PC-3 (cell line): ENCODE measurements at regions not wholly inside any gene's neighbourhood (a gene's known extent, or its start where the extent isn't known, plus 50 kb on each side); places are given as distances from the start of the nearest gene placed in this dataset.

Source experiments
- ATAC-seq: fragments of 200-7000 bp; cut with Tn5 transposase; 2 replicates; pipeline ENCODE4 v1.9.1; 2020; ENCODE audit warnings: mild to moderate bottlenecking, moderate library complexity
- BruUV-seq: library from RNA; stranded (reverse); fragments of 400-500 nt; replicated peaks from 2 replicates; lab custom pipeline; 2021; lab: Mats Ljungman, UMichigan
- CTCF ChIA-PET: fragments of 300-600 bp; sonication (Branson Sonifier 250); formaldehyde crosslinking; loops from one replicate; lab custom pipeline; 2022; ENCODE audit warnings: antibody characterized with exemption; lab: Charles Lee
- POLR2A ChIA-PET: fragments of 300-600 bp; sonication (Branson Sonifier 250); formaldehyde crosslinking; loops from one replicate; lab custom pipeline; 2022; ENCODE audit warnings: antibody characterized with exemption; ENCODE audit not compliant: unreplicated experiment; lab: Charles Lee
- DNase-seq: peaks from one replicate; pipeline ENCODE4 v3.0.0-alpha.2; 2015
- H2AFZ ChIP-seq: fragments of 300-600 bp; sonication (generic); 2 replicates; pipeline ENCODE4 v1.6.0; 2016; ENCODE audit warnings: antibody characterized with exemption, low read length
- H3F3A ChIP-seq: fragments of 300-600 bp; sonication (generic); one replicate; pipeline ENCODE4 v1.6.0; 2017; ENCODE audit warnings: antibody characterized with exemption, low read length, control low read depth, mild to moderate bottlenecking; ENCODE audit not compliant: unreplicated experiment
- H3K27ac ChIP-seq: fragments of 300-600 bp; sonication (generic); 2 replicates; pipeline ENCODE4 v1.5.1; 2016; ENCODE audit warnings: mild to moderate bottlenecking, low read length
- H3K27me3 ChIP-seq: fragments of 300-600 bp; sonication (generic); 2 replicates; pipeline ENCODE4 v1.6.1; 2016; ENCODE audit warnings: low read length, mixed read lengths
- H3K36me3 ChIP-seq: fragments of 300-600 bp; sonication (generic); 2 replicates; pipeline ENCODE4 v1.6.1; 2016; ENCODE audit warnings: low read depth, mixed run types, low read length, mixed read lengths
- H3K4me1 ChIP-seq: fragments of 300-600 bp; sonication (generic); 2 replicates; pipeline ENCODE4 v1.5.1; 2016; ENCODE audit warnings: low read length; ENCODE audit not compliant: insufficient read depth
- H3K4me2 ChIP-seq: fragments of 300-600 bp; sonication (generic); 2 replicates; pipeline ENCODE4 v1.6.0; 2016; ENCODE audit warnings: low read length
- H3K4me3 ChIP-seq: fragments of 300-600 bp; sonication (generic); 2 replicates; pipeline ENCODE4 v1.5.1; 2016; ENCODE audit warnings: mild to moderate bottlenecking, low read length, mixed read lengths
- H3K79me2 ChIP-seq: fragments of 300-600 bp; sonication (generic); 2 replicates; pipeline ENCODE4 v1.6.1; 2017; ENCODE audit warnings: low read length, mixed read lengths
- H3K9ac ChIP-seq: fragments of 300-600 bp; sonication (generic); 2 replicates; pipeline ENCODE4 v1.6.0; 2016; ENCODE audit warnings: mild to moderate bottlenecking, low read length
- H3K9me2 ChIP-seq: fragments of 300-600 bp; sonication (generic); replicated peaks from 2 replicates; pipeline ENCODE4 v1.6.1; 2016; ENCODE audit warnings: mixed run types, low read length, mixed read lengths
- H3K9me3 ChIP-seq: fragments of 300-600 bp; sonication (generic); 2 replicates; pipeline ENCODE4 v1.6.1; 2016; ENCODE audit warnings: low read length, mixed read lengths
- H4K20me1 ChIP-seq: fragments of 300-600 bp; sonication (generic); 2 replicates; pipeline ENCODE4 v1.6.1; 2016; ENCODE audit warnings: low read length, mixed read lengths
- EZH2 ChIP-seq: fragments of 300-600 bp; sonication (generic); IDR thresholded peaks from one replicate; pipeline ENCODE4 v1.6.1; 2017; ENCODE audit warnings: antibody characterized with exemption, mild to moderate bottlenecking, low read length; ENCODE audit not compliant: unreplicated experiment
- EZH2phosphoT487 ChIP-seq: fragments of 300-600 bp; sonication (generic); IDR thresholded peaks from 2 replicates; pipeline ENCODE4 v1.6.1; 2018; ENCODE audit warnings: mild to moderate bottlenecking, antibody characterized with exemption, low read length, borderline replicate concordance
- intact Hi-C: fragments of 100-400 bp; cut with micrococcal nuclease; formaldehyde crosslinking; loops from 2 replicates; pipeline ENCODE4 v1.9.0; 2023
- TF ChIP-seq, protein P1 (sequence below): fragments of 300-600 bp; sonication (generic); conservative IDR thresholded peaks from 2 replicates; pipeline ENCODE4 v1.5.1; 2017; ENCODE audit warnings: antibody characterized with exemption, low read depth, mild to moderate bottlenecking, low read length

DNA sequence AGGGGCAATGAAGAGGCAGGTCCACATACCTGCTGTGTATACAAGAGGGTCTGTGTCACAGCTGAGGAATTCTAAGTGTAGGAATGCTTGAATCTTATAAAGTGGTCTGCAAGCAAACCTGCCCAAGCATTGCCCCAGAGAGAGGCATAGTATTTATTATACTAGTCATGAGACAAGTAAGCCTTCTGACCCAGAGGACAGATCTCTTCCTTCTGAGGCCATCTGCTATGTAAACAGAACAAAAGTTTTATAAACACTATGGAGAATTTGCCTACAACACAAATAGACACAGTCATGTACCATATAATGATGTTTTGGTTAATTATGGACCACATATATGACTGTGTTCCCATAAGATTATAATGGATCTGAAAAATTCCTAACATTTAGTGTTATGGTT, 388.2 kb downstream of the NEBL start:
- POLR2A ChIA-PET: no interaction called here
- no peak overlapping the region for H3K9ac ChIP-seq
- CTCF ChIA-PET: no interaction called here
- no peaks in the 10 kb centered on the region for H3K27me3 ChIP-seq
- DNase-seq: no peak
- no peaks in the 10 kb centered on the region for H3K9me3 ChIP-seq
- H3K79me2 ChIP-seq: no peaks in the 10 kb centered on the region
- no peak overlapping the region for H2AFZ ChIP-seq
- intact Hi-C loops: no loop called here
- TF ChIP-seq EZH2phosphoT487: no peak
- no peak for TF ChIP-seq EZH2
- TF ChIP-seq, protein P1, sequence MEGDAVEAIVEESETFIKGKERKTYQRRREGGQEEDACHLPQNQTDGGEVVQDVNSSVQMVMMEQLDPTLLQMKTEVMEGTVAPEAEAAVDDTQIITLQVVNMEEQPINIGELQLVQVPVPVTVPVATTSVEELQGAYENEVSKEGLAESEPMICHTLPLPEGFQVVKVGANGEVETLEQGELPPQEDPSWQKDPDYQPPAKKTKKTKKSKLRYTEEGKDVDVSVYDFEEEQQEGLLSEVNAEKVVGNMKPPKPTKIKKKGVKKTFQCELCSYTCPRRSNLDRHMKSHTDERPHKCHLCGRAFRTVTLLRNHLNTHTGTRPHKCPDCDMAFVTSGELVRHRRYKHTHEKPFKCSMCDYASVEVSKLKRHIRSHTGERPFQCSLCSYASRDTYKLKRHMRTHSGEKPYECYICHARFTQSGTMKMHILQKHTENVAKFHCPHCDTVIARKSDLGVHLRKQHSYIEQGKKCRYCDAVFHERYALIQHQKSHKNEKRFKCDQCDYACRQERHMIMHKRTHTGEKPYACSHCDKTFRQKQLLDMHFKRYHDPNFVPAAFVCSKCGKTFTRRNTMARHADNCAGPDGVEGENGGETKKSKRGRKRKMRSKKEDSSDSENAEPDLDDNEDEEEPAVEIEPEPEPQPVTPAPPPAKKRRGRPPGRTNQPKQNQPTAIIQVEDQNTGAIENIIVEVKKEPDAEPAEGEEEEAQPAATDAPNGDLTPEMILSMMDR: no peak
- H3K36me3 ChIP-seq: no peaks in the 10 kb centered on the region
- H3K4me2 ChIP-seq: no peak overlapping the region
- no peak overlapping the region for H3K4me3 ChIP-seq
- no peaks in the 10 kb centered on the region for H4K20me1 ChIP-seq
- ATAC-seq: no peak
- no peak overlapping the region for H3K27ac ChIP-seq
- BruUV-seq: no TSS peak
- H3K9me2 ChIP-seq: no peaks in the 10 kb centered on the region
- no peaks in the 10 kb centered on the region for H3F3A ChIP-seq
- no peaks in the 10 kb centered on the region for H3K4me1 ChIP-seq

DNA sequence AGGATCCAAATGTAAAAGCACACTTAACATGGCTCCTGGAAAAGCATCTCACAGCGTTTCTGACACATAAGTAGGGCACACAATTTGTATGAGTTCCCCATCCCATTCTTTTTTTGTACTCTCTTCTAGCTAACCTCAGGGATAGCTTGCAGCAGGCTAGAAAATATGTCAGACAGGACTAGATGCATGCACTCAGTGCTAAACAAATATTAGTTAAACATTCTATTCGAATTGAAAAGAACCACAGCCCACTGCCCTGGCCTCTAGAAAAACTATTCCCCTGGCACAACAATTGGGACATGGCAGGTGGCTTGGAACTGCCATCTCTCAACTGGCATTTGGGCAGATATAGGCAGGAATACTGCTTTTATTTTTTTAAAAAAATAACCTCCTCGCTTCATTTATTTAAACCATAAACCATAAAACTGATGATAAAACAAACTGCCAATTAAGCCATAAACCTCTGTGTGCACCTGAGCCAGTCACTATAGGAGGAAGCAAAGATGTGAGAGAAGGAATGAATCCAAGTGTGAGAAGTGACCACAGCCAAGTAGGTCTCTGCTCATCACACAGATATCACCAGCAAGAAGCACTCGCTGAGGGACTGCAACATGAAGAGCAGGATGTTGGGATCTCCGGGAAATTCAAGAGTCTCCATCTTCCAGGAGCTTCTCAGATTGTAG, 394.1 kb downstream of the NEBL start:
- H4K20me1 ChIP-seq: no peaks in the 10 kb centered on the region
- ATAC-seq: no peak
- H2AFZ ChIP-seq: no peak overlapping the region
- no TSS peak for BruUV-seq
- H3K4me1 ChIP-seq: no peaks in the 10 kb centered on the region
- H3K79me2 ChIP-seq: no peaks in the 10 kb centered on the region
- H3F3A ChIP-seq: no peaks in the 10 kb centered on the region
- CTCF ChIA-PET: no interaction called here
- no peak overlapping the region for H3K4me3 ChIP-seq
- H3K9me2 ChIP-seq: no peaks in the 10 kb centered on the region
- no peak overlapping the region for H3K4me2 ChIP-seq
- H3K36me3 ChIP-seq: no peaks in the 10 kb centered on the region
- intact Hi-C loops: no loop called here
- no peaks in the 10 kb centered on the region for H3K27me3 ChIP-seq
- no peak for TF ChIP-seq EZH2phosphoT487
- TF ChIP-seq, protein P1: no peak
- TF ChIP-seq EZH2: no peak
- H3K9ac ChIP-seq: no peak overlapping the region
- POLR2A ChIA-PET: no interaction called here
- no peaks in the 10 kb centered on the region for H3K9me3 ChIP-seq
- no peak overlapping the region for H3K27ac ChIP-seq
- no peak for DNase-seq

DNA sequence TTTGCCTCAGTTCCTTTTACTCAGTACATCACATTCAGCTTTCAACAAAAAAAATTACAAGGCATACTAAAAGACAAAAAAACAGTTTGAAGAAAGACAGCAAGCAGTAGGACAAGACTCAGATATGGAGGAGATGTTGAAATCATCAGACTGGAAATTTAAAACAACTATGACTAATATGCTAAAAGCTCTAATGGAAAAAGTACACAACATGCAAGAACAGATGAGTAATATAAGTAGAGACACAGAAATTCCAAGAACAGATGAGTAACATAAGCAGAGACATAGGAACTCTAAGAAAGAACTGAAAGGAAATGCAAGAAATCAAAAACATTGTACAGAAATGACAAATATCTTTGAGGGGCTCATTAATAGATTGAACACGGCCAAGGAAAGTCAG, 402.6 kb downstream of the NEBL start:
- no peak overlapping the region for H3K4me2 ChIP-seq
- BruUV-seq: no TSS peak
- intact Hi-C loops: no loop called here
- H3K9me3 ChIP-seq: no peaks in the 10 kb centered on the region
- no peaks in the 10 kb centered on the region for H4K20me1 ChIP-seq
- no peak overlapping the region for H3K4me3 ChIP-seq
- no peaks in the 10 kb centered on the region for H3K36me3 ChIP-seq
- ATAC-seq (no peak), DNase-seq (peak; percentile 25)
- TF ChIP-seq EZH2 (no peak), EZH2phosphoT487 (no peak)
- TF ChIP-seq, protein P1: no peak
- POLR2A ChIA-PET: no interaction called here
- no peak overlapping the region for H3K9ac ChIP-seq
- no peaks in the 10 kb centered on the region for H3F3A ChIP-seq
- CTCF ChIA-PET: interaction anchor here (0.6 kb wide), 1 partner anchor 86 kb away, joined by 5 read pairs; no protein-coding TSS in a partner anchor
- H3K79me2 ChIP-seq: no peaks in the 10 kb centered on the region
- no peak overlapping the region for H2AFZ ChIP-seq
- no peak overlapping the region for H3K27ac ChIP-seq
- H3K27me3 ChIP-seq: no peaks in the 10 kb centered on the region
- H3K9me2 ChIP-seq: no peaks in the 10 kb centered on the region
- no peaks in the 10 kb centered on the region for H3K4me1 ChIP-seq
